ENCODE measurements at regions not wholly inside any gene's neighbourhood (a gene's known extent, or its start where the extent isn't known, plus 50 kb on each side); places are given as distances from the start of the nearest gene placed in this dataset.

DNA sequence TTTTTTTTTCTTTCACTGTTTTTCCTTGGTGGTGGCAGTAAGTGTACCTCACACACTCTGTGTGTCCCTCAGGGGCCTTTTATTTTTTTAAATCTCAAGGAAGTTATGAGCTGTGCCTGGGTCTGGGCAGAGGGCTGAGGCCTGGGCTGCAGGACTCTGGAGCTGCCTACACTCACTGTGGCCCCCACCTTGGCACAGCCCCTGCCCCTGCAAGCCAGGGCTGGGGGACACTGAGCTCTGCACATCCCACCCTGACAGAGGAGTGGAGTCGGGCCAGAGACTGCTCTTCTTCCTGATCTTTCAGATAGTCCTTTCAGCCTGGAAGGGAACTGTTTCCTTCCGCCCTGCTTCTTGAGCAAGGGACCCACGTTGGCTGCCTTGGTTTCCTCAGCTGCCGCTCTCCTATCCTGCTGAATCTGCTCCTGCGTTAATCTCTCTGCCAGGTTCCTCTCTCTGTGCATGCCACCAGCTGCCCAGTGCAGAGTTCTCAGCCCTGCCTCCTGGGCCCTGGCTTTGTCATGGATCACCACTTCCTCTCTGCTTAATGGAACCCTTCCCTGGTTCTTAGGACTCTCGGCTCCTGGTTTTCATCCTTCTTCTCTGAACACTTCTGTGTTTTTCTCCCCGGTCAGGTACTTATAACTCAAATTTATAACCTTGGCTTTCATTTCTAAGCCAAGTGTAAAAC lies 502.3 kb downstream of the DIRAS2 start:
- no peak overlapping the region for H3K4me3 ChIP-seq (replicated peaks in 1 of 2; ENCODE audit: low read depth in 2 of 2, low read length in 2 of 2)
- DNase-seq (ENCODE audit: low read depth in 2 of 2): no peak
- TF ChIP-seq, protein P1, sequence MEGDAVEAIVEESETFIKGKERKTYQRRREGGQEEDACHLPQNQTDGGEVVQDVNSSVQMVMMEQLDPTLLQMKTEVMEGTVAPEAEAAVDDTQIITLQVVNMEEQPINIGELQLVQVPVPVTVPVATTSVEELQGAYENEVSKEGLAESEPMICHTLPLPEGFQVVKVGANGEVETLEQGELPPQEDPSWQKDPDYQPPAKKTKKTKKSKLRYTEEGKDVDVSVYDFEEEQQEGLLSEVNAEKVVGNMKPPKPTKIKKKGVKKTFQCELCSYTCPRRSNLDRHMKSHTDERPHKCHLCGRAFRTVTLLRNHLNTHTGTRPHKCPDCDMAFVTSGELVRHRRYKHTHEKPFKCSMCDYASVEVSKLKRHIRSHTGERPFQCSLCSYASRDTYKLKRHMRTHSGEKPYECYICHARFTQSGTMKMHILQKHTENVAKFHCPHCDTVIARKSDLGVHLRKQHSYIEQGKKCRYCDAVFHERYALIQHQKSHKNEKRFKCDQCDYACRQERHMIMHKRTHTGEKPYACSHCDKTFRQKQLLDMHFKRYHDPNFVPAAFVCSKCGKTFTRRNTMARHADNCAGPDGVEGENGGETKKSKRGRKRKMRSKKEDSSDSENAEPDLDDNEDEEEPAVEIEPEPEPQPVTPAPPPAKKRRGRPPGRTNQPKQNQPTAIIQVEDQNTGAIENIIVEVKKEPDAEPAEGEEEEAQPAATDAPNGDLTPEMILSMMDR (IDR thresholded peaks at IDR 0.05; ENCODE audit: low read depth, low read length): no peak

DNA sequence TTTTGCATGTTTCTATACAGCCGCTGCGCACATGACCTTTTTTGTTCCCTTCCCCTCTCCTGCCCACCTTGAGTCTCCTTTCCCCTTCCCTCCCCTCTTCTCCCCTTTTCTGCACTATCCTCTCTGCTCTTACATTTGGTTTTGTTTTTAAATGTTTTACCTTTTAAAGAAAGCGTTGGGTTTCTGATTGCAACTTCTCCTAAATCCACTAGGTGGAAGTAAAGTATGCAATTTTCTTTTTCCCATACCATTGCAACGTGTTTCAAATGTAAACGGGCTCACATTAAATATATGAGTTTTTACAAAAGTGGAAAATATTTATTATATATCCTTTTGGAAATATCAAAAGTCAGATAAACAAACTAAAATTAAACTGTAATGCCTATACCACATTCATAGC lies 500.9 kb downstream of the DIRAS2 start:
- no peak overlapping the region for H3K4me3 ChIP-seq (replicated peaks in 1 of 2; ENCODE audit: low read depth in 2 of 2, low read length in 2 of 2)
- peak; percentile 36 to 40 for DNase-seq (ENCODE audit: low read depth in 2 of 2)
- TF ChIP-seq, protein P1 (IDR thresholded peaks at IDR 0.05; ENCODE audit: low read depth, low read length): peak; percentile 45

DNA sequence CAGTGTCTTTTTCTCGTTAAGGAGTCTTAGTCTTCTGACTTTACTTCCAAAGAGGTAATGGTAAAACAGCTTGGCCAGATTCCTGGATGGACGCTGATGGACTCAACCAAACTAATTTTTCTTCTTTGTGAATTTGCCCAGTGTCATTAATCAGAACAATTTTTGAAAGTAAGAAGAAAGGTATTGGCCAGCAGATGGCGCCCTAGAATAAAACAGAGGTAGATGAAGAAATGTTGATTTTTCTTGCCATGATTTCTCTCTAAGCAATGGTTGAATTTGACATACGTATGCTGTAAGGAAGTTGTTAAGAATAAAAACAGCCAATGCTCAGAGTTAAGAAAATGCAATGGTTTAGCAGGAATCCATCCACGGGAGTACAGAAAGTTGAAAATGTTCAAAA lies 500.0 kb downstream of the DIRAS2 start:
- DNase-seq (ENCODE audit: low read depth in 2 of 2): peak; percentile 56 to 58
- H3K4me3 ChIP-seq (replicated peaks in 1 of 2; ENCODE audit: low read depth in 2 of 2, low read length in 2 of 2): no peak overlapping the region
- TF ChIP-seq, protein P1 (IDR thresholded peaks at IDR 0.05; ENCODE audit: low read depth, low read length): peak; percentile 37

DNA sequence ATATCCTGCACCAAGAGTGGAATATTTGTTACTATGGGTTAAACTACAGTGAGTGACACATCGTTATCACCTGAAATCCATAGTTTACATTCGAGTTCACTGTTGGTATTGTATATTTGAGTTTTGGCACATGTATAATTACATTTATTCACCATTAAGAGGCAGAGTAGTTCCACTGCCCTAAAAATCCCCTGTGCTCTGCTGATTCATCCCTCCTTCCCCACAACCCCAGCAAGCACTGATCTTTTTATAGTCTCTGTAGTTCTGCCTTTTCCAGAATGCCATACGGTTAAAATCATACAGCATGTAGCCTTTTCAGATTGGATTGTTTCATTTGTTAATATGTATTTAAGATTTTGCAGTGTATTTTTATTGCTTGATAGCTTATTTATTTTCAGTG lies 495.2 kb downstream of the DIRAS2 start:
- no peak for DNase-seq (ENCODE audit: low read depth in 2 of 2)
- TF ChIP-seq, protein P1 (IDR thresholded peaks at IDR 0.05; ENCODE audit: low read depth, low read length): no peak

DNA sequence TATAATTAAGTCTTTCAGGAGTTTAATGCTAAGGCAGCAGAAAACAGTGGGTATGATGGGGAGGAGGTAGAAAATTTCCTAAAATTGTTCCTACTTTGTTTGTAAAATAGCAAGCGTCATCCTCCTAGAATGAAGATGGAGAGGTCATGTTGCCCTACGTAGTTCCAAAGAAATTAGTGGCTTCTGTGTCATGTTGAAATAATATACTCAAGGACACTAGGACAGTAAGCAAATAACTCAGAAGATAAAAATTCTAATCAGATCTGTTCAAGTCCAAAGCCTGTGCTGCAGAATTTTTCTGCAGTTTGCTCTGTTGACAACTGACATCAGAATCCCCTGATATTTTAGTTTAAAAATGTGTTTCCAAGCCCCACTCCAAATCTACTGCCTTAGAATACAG lies 486.3 kb downstream of the DIRAS2 start:
- TF ChIP-seq, protein P1 (IDR thresholded peaks at IDR 0.05; ENCODE audit: low read depth, low read length): no peak
- DNase-seq (ENCODE audit: low read depth in 2 of 2): no peak
- no peak overlapping the region for H3K4me3 ChIP-seq (replicated peaks in 1 of 2; ENCODE audit: low read depth in 2 of 2, low read length in 2 of 2)

More for the DNA sequence above, 495.2 kb downstream of the DIRAS2 start:
- no peak overlapping the region for H3K4me3 ChIP-seq (replicated peaks in 1 of 2; ENCODE audit: low read depth in 2 of 2, low read length in 2 of 2)

DNA sequence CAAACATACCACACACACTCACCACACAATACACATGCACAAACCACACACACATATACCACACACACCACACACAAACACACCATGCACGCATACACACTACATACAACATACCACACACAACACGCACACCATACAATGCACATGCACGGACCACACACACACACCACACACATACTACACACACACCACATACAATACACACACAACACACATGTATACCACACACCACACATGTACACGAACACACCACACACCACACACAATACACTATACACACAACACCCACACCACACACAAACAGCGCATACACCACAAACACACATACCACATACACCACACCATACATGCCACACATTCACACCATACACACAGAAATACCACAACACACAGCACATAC lies 480.3 kb downstream of the DIRAS2 start:
- TF ChIP-seq, protein P1 (IDR thresholded peaks at IDR 0.05; ENCODE audit: low read depth, low read length): no peak
- no peak for DNase-seq (ENCODE audit: low read depth in 2 of 2)
- H3K4me3 ChIP-seq (replicated peaks in 1 of 2; ENCODE audit: low read depth in 2 of 2, low read length in 2 of 2): no peak overlapping the region

DNA sequence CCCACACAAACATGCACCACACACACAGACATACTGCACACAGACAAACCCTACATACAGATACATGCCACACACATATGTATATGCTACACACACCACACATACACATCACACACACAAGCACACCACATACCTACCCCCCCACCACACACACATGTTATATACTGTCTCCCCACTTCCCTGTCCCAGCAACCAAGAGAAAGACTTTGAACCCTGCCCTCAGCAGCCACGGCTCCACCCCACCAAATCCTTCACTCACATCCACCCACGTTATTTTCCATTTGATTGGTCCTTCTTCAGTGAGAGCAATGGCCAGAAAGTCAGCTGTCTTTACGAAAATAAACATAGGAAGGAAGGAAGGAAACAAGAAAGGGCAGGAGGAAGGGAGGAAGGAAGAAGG lies 479.8 kb downstream of the DIRAS2 start:
- TF ChIP-seq, protein P1 (IDR thresholded peaks at IDR 0.05; ENCODE audit: low read depth, low read length): no peak
- no peak overlapping the region for H3K4me3 ChIP-seq (replicated peaks in 1 of 2; ENCODE audit: low read depth in 2 of 2, low read length in 2 of 2)
- no peak for DNase-seq (ENCODE audit: low read depth in 2 of 2)
